Neural crest cell (in vitro differentiated cells): ENCODE measurements at regions not wholly inside any gene's neighbourhood (a gene's known extent, or its start where the extent isn't known, plus 50 kb on each side); places are given as distances from the start of the nearest gene placed in this dataset.

Experiments
- DNase-seq: peaks from one replicate; pipeline ENCODE4 v3.0.0; 2021; ENCODE audit warnings: low read depth, mixed read lengths, low spot score
- H3K27ac Mint-ChIP-seq: one replicate; pipeline ENCODE4 v1.8.0; 2021; ENCODE audit warnings: mild to moderate bottlenecking, mixed read lengths; ENCODE audit not compliant: unreplicated experiment
- H3K27me3 Mint-ChIP-seq: 2 replicates; pipeline ENCODE4 v1.8.0; 2021; ENCODE audit warnings: low read depth, mild to moderate bottlenecking, mixed read lengths
- H3K36me3 Mint-ChIP-seq: 2 replicates; pipeline ENCODE4 v1.8.0; 2021; ENCODE audit warnings: low read depth, mild to moderate bottlenecking, mixed read lengths
- H3K4me1 Mint-ChIP-seq: 2 replicates; pipeline ENCODE4 v1.8.0; 2021; ENCODE audit warnings: mixed read lengths
- H3K4me3 Mint-ChIP-seq: one replicate; pipeline ENCODE4 v1.8.0; 2021; ENCODE audit warnings: mild to moderate bottlenecking, mixed read lengths
- H3K9me3 Mint-ChIP-seq: 2 replicates; pipeline ENCODE4 v1.8.0; 2021; ENCODE audit warnings: mixed read lengths
- CTCF ChIP-seq: fragments of 200-600 bp; sonication (generic); conservative IDR thresholded peaks from 2 replicates; pipeline ENCODE4 v1.5.0; 2021; ENCODE audit warnings: antibody characterized with exemption, mild to moderate bottlenecking

- no peak for TF ChIP-seq CTCF
- Mint-ChIP-seq H3K27me3 (peaks cover 9% of the 10 kb centered on the region), H3K9me3 (peaks cover 5% of the 10 kb centered on the region), H3K4me3 (no peak overlapping the region), H3K36me3 (no peaks in the 10 kb centered on the region), H3K4me1 (no peaks in the 10 kb centered on the region), H3K27ac (no peak overlapping the region)
- DNase-seq, result no peak
Measured at GRCh38 chr4:173713026-173713425, 183.0 kb upstream of the HAND2 start.

GRCh38 chr4:173707658-173708419 is 177.8 kb upstream of the HAND2 start:
- no peak overlapping the region for H3K27ac Mint-ChIP-seq
- no peak overlapping the region for H3K4me3 Mint-ChIP-seq
- peaks cover 8% of the 10 kb centered on the region for H3K27me3 Mint-ChIP-seq
- DNase-seq, result no peak
- H3K36me3 Mint-ChIP-seq, result no peaks in the 10 kb centered on the region
- no peak for TF ChIP-seq CTCF
- no peaks in the 10 kb centered on the region for H3K4me1 Mint-ChIP-seq
- no peaks in the 10 kb centered on the region for H3K9me3 Mint-ChIP-seq

GRCh38 chr4:173704201-173704600 is 174.2 kb upstream of the HAND2 start:
- no peak overlapping the region for H3K4me3 Mint-ChIP-seq
- H3K27me3 Mint-ChIP-seq, result peaks cover 6% of the 10 kb centered on the region
- H3K27ac Mint-ChIP-seq, result no peak overlapping the region
- no peaks in the 10 kb centered on the region for H3K9me3 Mint-ChIP-seq
- no peaks in the 10 kb centered on the region for H3K36me3 Mint-ChIP-seq
- no peak for TF ChIP-seq CTCF
- no peaks in the 10 kb centered on the region for H3K4me1 Mint-ChIP-seq
- DNase-seq, result no peak

GRCh38 chr4:173703021-173703420 is 173.0 kb upstream of the HAND2 start:
- Mint-ChIP-seq H3K36me3 (no peaks in the 10 kb centered on the region), H3K27me3 (peaks cover 4% of the 10 kb centered on the region), H3K27ac (no peak overlapping the region), H3K4me3 (no peak overlapping the region), H3K9me3 (no peaks in the 10 kb centered on the region), H3K4me1 (no peaks in the 10 kb centered on the region)
- DNase-seq, result no peak
- TF ChIP-seq CTCF, result no peak

- TF ChIP-seq CTCF, result no peak
- no peak overlapping the region for H3K27ac Mint-ChIP-seq
Measured at GRCh38 chr4:173700650-173701049, 170.6 kb upstream of the HAND2 start.

More at GRCh38 chr4:173700650-173701049, 170.6 kb upstream of the HAND2 start:
- H3K9me3 Mint-ChIP-seq, result no peaks in the 10 kb centered on the region
- no peaks in the 10 kb centered on the region for H3K4me1 Mint-ChIP-seq
- no peak for DNase-seq
- no peak overlapping the region for H3K4me3 Mint-ChIP-seq
- no peaks in the 10 kb centered on the region for H3K36me3 Mint-ChIP-seq
- no peaks in the 10 kb centered on the region for H3K27me3 Mint-ChIP-seq
